ENCODE measurements at regions not wholly inside any gene's neighbourhood (a gene's known extent, or its start where the extent isn't known, plus 50 kb on each side); places are given as distances from the start of the nearest gene placed in this dataset.

DNA sequence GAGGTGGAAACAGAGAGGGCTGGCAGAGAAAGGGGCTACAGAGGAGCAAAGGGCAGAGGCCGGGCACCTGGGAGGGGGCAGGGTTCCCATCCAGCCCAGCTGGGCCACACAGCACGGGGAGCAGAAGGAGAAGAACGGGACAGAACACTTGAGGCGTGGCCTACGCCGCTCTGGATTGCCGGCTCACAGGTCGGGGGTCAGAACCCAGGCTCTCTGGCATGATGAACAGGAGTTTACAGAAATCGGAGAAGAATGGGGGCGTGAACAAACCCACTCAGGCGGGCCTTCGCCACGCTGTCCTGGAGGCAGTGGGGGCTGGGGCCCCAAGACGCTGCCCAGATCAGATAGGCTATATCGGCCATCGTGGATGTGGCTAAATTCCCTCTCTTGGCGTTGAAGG is 362.2 kb upstream of the SHH start:
- no peak for DNase-seq

DNA sequence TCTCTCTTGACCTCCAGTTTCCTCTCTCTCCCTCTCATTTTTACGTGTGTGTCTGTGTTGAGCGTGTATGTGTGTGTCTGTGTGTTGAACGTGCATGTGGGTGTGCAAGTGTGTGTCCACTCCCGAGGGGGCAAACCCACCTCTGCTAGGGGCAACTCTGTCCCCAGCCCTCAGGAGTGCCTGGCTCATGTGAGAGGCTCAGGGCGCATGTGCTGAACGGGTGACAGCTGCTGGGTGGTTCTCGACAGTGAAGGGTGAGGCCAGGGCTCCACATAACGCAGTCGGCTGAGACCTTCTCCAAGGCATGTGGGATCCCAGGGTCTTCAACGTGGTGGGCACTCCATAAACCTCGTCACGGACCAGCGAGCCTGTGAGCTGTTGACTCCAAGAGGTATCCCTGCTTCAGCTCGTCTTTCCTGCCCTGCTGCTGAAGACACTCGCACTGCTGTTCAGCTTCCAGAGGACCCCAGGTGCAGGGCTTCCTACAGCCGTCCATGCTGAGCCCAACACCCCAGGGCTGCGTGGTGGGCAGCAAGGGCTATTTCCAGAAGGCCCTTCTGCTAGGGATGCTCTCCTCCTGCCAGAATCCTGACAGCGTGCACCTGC is 361.6 kb upstream of the SHH start:
- DNase-seq = no peak

DNA sequence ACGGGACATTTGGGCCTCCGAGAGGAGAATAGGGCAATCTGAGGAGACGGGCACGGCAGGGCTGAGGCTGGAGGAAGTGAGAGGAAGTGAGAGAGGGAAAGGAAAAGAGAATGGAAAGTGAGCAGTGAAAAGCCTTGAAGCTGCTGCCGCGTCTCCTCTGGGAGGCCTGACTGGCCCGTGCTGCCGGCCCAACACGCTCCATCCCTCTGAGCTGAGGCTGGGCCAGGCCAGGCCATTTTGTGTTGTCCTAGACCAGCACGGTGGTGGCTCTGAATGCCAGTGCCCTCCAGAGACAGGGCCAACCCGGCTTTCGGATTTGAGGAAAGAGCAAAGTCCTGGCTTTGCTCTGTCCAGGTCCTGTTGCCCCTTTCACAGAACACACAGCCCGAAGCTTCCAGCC is 361.1 kb upstream of the SHH start:
- no peak for DNase-seq

DNA sequence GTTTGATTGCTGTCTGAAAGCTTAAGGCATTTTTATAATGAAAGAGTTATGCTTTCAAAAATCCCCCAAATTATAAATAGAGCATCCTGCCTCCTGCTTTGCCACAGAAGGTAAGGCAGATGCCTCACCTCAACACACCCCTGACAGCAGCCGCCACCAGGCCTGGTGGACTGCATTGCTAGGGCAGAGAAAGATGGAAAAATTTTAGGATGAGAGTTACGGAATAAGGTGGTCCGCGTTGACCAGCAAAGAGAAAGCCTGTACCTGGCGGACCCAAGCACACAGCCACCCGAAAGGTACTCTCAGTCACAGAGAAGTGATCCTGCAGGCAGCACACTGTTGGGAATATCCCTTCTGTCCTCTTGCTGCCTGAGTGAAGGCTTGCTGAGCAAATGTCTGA is 360.4 kb upstream of the SHH start:
- no peak for DNase-seq

DNA sequence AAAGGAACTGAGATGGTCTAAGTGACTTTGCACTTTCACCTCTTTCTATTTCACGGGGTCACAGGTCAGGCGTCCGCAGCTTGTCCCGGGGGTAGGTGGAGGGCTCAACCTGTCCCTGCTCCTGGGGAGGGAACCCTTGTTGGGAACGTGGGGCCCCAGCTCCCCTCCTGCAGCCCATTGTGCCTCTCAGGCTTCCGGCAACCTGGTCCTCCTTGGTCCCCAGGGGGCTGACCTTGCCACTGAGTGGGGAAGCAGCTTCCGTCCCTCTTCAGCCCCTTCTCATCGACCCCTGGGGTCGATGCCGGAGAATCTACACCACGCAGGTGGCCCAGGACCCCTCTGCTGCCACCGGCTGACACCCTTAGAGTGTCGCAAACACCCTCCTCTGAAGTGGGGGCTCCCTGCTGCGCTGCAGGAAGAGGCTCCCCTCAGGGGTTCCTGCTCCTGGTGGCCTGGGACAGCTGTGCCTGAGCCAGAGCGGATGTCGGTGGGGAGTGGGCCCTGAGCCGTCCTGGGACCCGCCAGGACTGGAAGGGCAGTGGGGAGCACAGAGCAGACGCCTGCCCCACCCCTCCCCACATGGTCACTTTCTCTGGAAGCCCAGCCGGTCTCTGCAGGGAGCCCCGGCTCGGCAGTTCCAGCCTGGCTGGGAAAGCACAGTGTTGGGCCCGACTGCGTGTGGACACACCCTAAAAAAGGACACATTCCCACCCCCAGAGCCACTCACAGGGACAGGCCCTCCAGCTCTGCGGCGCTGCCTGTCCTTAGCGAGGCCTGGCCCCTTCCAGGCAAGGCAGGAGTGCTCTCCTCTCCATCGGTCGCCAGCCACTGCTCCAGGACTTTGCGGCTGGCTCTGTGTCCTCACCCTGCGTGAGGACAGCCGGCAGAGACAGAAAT is 357.5 kb upstream of the SHH start:
- DNase-seq = no peak

DNA sequence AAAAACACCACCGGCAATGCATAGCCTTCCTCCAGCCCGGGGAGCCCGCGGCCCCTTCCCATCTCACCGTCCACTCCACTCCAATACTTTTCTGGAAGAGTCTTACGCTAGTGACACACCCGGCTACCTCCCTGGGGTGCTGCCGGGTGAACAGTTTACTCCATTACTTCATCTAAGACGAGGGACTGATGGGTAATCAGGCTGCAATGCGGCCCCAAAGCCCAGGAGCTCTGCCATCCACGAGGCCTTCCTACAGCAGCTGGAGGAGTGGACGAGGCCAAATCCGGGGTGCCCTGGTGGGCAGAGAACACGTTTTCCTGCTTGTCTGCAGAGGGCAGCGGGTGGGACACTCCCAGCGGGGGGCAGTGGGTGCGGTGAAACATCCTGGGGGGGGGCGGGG is 356.2 kb upstream of the SHH start:
- DNase-seq = no peak

DNA sequence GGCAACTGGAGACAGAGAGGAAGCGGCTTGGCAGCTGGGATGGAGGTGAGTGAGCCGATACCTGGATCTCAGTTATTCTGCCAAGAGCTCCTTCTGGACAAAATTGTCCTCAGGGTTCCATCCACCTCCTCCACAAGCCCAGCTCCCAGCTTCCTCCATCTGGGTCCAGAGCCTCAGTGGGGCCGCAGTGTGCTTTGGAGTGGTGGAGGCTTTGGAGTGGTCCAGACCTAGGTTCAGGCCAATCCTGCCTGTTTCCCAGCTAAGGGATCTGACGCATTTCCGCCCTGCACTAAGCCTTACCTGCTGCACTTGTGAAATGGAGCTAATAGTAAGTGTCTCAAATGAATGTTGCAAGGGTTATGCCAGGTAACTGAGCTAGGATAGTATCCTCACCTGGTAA is 355.7 kb upstream of the SHH start:
- no peak for DNase-seq

DNA sequence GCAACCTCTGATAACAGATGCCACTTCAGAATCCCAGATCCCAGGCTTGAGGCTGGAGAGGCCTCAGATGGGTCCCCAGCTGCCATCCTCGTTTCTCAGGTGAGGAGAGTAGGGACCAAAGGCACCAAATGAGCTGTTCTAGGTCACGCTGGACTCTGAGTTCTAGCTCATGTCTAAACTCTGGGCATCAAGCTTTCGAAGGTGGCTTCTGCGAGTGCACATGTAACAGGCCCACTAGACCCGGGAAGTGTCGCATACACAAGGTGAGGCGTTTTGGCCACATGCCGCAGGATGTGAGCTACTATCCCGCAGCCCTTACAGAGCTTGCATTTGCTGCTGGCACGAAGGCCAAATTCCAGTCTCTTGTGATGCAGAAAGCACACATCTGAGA is 355.1 kb upstream of the SHH start:
- no peak for DNase-seq

DNA sequence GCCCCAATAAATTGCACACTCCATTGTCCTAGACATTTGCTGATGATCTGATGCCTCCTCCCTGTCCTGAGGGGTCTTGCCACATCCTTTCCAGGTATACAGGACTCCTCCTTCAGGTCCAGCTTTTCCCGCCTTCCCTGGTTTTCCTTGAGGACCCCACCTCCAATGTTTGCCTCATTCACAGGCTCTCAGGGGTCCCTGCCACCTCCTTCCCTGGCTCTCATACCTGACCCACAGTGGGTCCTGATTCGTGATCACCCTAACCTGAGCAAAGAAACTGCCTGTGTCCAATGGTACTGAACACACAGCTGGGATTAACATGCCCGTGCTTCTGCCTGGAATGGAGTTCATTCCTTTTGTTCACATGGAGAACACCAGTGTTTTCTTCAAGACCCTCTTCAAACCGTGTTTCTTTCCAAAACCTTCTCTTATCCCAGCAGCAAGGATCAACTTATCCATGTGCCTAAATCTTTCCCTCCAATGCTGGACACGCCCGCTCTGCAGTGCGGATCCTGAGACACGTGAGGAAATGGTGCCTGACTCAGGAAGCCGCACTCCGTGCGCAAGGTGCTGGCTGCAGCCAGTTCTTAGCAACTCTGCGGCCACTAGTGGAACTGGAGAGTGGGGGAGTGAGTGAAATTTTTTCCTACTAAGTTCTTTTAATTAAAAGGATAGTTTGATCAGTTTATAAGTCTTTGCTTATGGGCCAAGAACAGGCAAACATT is 354.6 kb upstream of the SHH start:
- DNase-seq = no peak

DNA sequence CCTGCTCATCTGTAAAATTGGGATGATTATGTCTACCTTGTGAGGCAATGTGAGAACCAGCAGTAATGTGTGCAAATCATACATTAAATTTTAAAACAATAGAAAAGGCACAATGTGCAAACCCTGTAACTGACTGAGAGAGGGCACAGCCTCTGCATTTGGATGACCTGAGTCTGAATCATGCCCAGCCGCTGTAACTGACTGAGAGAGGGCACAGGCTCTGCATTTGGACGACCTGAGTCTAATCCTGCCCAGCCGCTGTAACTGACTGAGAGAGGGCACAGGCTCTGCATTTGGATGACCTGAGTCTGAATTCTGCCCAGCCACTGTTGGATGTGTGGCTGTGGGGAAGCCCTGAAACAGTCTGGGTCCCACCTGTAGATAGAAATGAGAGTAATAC is 351.5 kb upstream of the SHH start:
- no peak for DNase-seq

DNA sequence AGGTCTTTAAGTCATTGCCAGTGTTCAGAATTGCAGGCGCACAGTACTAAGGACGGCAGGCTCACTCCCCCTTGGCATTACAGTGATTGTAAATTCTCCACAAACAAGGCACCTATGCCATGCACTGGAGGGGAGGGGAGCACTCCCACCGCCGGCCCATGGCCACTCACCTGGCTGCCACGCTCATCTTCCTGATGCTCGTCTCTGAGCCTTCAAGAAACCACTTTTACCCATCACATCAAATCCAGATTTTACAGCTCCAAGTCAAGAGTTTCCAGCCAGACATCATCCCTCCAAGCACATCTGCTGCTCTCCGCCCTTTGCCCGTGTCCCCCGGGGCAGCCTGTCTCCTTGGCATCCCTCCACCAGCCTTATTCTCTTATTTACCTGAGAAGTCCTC is 350.2 kb upstream of the SHH start:
- DNase-seq = no peak

DNA sequence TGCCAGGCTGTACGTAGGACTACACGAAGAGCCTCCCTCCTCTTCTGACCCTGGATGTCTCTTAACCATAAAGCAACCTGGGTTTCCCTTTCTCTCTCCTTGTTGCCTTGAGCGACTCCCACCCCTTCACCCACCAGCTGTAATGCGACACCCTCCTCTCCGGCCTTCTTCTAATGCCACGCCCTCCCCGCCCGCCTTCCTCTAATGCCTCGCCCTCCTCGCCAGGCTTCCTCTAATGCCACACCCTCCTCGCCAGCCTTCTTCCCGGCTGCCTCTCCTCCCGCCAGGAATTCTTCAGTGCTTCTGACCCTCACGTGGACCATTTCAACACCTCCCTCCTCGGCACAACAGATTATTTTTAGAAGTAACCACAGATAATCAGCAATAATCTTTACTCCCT is 348.5 kb upstream of the SHH start:
- DNase-seq = no peak

DNA sequence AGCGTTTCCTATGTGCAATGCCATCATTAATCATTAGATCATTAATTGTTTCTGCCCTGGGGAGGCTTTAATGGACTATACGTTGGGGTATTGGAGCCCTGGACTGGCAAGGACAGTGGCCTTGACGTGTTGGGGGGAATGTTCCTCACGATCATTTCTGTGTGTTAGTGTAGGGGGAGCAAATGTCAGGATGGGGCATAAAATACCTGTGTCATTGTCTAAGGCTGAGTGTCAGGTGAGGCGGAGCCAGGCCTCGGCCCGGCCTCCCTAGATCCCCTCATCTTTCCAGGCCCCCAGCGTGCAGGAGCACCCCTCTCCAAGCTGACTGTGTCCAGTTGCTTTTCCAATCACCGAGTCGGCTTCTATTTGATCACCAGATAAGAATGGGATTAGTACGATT is 346.4 kb upstream of the SHH start:
- no peak for DNase-seq

DNA sequence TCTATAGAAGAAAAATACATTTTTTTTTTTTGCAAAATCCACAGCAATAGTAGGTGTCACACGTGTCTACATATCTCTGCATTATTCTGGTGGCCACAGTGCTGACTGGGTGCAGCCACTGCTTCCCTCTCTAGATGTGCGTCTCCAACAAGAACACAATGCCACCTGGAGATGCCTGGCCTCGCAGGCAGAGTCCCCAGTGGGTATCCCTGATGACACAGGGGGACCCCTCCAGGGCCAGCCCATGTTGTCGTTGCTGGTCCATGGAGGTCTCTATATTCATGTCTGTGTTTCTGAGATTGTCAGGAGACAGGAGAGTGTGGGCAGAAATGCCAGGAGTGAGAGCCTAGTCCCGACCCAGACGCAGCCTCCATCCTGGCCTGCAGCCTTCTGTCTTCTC is 345.9 kb upstream of the SHH start:
- DNase-seq = no peak

DNA sequence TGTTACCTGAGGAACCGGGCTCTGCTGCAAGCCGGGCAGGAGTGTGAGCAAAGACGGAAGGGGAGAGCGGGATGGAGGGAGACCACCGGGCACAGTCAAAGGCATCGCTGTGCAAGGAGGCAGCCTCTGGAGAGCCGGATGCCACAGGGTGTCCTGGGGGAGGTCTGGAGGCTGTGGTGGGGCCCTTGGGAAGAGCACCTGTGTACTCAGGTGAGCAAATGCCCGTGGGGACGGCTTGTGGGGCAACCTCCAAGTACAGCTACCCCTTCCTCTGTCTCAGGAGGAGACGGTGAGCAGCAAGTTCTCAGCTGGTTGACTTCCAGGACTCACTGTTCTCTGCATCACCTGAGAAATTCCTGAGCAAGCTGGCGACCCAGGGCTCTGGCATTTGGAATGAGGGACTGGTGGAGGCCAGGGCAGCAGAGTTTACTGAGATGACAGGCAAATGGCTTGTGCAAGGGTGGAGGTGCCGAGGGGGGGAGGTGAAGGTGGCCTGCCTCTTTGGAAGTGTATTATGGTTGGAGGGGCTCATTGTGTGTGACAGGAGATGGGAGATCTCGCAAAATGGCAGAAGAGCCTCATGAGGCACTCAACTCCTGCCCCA is 345.2 kb upstream of the SHH start:
- DNase-seq = no peak

DNA sequence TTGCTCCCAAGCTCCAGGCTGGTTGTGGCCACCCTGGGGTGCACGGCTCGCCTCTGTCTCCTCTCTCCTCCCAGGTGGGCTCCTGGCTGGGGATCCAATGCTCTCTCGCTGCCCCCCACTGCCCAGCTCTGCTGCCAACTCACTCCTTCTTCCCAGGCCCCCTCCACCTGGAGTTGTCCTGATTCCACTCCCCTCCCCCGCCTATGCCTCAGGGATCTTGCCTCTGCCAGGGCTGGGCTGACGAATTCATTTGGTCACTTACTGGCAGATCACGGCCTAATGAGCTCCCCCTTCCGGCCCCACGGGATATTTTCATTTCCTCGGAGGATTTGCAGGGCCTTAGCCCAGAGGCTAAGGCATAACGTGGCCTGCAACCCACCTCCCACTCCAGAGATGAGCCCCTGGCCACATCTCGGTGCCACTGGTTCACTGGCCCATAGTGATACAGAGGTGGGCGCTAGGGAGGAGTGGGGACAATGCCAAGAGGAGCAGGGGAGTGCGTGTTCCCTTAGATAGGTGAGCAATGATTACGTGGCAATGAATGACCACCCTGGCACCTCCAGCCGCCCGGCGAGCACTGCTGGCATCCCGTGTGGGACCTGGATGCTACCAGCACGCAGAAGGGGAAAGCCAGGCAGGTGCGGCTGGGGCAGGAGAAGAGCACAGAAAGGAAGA is 344.6 kb upstream of the SHH start:
- DNase-seq = no peak

DNA sequence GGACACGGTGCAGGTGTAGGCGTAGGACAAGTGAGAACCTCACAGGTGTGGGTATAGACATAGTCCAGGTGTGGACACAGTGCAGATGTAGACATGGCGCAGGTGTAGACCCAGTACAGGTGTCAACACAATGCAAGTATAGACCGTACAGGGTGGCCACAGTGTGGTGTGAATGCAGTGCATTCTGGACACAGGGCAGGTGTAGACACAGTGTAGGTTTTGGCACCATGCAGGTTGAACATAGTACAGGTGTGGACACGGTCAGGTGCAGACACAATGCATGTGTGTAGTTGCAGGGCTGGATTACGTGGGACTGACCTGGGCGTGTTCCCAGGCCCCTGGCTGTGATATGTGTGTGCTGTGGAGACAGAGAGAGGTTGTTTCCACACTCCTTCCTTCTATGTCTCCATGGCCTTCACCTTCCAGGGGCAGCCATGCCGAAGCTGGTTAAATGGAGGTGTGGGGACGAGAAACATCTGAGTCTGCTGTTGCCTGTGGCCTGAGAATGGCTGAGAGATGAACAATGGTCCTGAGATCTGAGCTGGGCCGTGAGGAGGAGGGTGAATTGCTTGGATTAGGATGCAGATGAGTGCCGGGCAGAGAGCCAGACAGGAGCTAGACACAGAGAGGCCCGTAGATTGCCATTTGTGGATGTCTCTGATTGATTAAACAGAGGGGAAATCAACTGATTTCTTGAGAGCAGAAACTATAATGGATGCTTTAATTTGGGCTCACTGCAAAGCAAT is 343.9 kb upstream of the SHH start:
- no peak for DNase-seq

DNA sequence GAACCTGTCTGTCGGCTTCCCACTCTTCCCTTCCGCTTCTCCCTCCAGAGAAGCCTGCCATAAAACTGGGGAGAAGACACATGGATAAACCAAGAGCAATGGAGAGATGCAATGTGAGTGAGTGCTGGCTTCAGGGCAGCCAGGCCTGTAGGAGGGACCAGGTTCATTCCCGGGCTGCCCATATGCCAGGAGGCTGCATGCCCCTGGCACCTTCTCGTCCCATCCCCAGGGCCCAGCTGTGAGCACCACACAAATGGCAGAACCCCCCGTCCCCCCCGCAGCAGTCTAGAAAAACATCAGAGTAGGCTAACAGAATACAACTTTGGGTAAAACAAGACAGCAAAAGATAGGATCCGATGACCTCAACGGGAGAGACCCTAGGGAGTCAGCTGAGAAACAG is 341.3 kb upstream of the SHH start:
- no peak for DNase-seq

DNA sequence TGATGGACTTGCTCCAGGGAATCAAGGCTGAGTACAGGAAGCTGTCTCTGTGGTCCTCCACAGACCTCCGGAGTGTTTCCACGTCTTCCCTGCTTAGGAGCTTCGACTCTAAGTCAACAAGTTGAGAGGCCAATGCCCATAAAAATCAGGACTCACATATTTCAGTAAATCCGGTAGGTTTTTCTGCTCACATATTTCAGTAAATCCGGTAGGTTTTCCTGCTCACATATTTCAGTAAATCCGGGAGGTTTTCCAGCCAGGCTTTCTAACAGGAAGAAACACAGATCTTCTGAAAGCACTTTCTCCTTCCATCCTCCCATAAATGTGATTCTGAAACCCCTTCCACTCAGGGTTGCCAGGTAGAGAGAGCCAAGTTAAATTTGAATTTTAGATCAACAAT is 340.1 kb upstream of the SHH start:
- no peak for DNase-seq

DNA sequence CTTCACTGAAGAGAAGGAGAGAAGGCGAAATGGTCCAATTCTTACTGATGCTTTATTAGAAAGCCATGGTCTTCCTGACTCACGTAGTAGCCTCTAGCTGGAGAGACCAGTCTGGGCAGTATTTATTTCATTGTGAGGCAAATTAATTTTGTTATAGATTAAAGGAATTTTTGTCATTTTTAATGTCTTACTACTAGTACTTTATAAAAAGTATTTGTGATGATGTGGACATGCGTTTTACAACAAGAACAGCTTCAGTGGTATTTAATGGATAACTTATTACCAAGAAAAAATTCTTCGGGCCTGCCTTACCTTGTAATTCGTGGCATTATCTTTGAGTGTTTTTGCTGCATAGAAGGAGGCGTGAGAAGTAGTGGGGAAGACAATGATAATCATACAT is 339.4 kb upstream of the SHH start:
- DNase-seq = no peak

DNA sequence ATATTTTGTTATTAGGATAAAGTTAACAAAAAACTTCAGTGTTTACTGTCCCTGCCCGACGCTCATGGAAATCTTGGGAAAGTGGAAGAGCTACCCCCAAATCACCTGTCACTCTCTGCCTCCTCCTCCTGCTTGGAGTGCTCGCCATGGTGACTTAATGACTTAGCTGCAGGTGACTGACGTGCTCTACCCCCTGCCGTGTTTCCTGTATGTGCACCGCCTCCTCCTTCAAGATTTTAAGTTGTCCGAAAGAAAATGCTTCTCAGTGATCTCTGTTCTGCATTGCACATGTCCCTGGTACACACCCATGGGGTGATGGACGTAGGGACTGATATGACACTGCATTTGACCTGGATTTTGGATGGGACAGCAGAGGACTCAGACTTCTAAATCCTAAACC is 338.8 kb upstream of the SHH start:
- DNase-seq = no peak

DNA sequence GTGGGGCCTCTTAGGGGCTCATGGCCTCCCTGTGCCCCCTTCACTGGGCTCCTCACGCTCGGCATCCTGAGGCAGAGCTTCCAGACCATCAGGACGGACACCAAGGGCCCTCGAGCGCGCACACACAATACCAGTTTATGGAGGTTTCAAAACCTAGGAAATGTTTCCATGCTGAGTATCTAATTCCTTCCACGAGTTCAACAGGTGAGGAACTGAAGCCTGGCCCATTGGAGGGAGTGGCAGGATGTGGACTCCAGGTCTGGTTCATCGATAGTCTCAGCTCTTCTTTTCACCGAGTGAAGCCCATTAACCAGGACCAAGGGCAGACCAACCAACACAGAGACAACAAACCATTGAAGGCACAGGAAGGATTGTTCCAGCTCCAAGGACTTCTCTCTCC is 336.7 kb upstream of the SHH start:
- no peak for DNase-seq

DNA sequence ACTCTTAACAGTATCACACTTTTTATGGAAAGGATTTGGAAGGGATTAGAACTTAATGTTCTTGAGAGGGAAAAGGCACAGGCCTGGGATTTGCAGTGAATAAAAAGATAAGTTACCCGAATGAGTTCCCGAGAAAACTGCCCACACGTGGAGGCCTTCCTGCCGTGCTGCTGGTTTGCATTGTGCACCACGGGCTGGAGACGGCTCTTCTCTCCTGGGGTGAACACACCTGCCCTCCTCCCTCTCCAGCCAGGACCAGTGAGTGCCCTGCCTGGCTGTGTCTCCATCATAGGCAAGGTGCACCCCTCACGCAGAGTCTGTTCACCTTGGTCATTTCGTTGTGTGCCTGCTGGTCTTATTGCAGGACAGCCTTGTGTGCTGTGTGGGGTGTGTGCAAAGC is 336.3 kb upstream of the SHH start:
- no peak for DNase-seq

All from CD4-positive, alpha-beta T cell treated with Interleukin-4 for 4 hours (primary cell).